CD4-positive, alpha-beta T cell (primary cell): ENCODE measurements at regions not wholly inside any gene's neighbourhood (a gene's known extent, or its start where the extent isn't known, plus 50 kb on each side); places are given as distances from the start of the nearest gene placed in this dataset.

Experiments
- ATAC-seq: fragments of 200-7000 bp; cut with Tn5 transposase; one replicate; pipeline ENCODE4 v1.10.0; 2022; ENCODE audit warnings: mild to moderate bottlenecking; ENCODE audit not compliant: poor library complexity
- CTCF ChIA-PET: fragments of 350-600 bp; sonication (Branson Sonifier 250); formaldehyde crosslinking; loops from one replicate; lab custom pipeline; 2021; ENCODE audit warnings: antibody characterized with exemption, inconsistent platforms; lab: Charles Lee
- POLR2A ChIA-PET: fragments of 350-600 bp; sonication (Branson Sonifier 250); formaldehyde crosslinking; loops from one replicate; lab custom pipeline; 2021; ENCODE audit warnings: antibody characterized with exemption, inconsistent platforms; lab: Charles Lee
- DNase-seq, 14 experiments: peaks; one replicate each; pipeline ENCODE4 v3.0.0-alpha.2; 2013 to 2020; ENCODE audit warnings: mixed read lengths in 2 of 14
- H3K27ac ChIP-seq, 2 donors: one replicate each; pipeline versions ENCODE4 v1.5.1 to v1.7.0; 2013; ENCODE audit warnings: low read length in 2 of 2, low read depth in 1 of 2, mild to moderate bottlenecking in 1 of 2
- H3K27me3 ChIP-seq, 2 experiments: 1 replicate in 1 of 2; 2 replicates in 1 of 2; pipeline versions ENCODE4 v1.6.1 to v1.7.0; 2013; ENCODE audit warnings: low read length in 2 of 2, control low read depth in 1 of 2, mild to moderate bottlenecking in 1 of 2, moderate library complexity in 1 of 2; ENCODE audit not compliant: insufficient read depth in 2 of 2, control insufficient read depth in 1 of 2
- H3K36me3 ChIP-seq: one replicate; pipeline ENCODE4 v1.6.1; 2013; ENCODE audit warnings: low read length, control low read depth; ENCODE audit not compliant: insufficient read depth
- H3K4me1 ChIP-seq: one replicate; pipeline ENCODE4 v1.6.1; 2013; ENCODE audit warnings: low read length, control low read depth; ENCODE audit not compliant: insufficient read depth
- H3K4me3 ChIP-seq: one replicate; pipeline ENCODE4 v1.5.1; 2013; ENCODE audit warnings: mild to moderate bottlenecking, low read length, moderate library complexity
- H3K9me3 ChIP-seq, 2 experiments: 1 replicate in 1 of 2; 2 replicates in 1 of 2; pipeline versions ENCODE4 v1.6.1 to v1.7.0; 2013; ENCODE audit warnings: low read length in 2 of 2, mild to moderate bottlenecking in 2 of 2, control low read depth in 1 of 2, moderate library complexity in 1 of 2; ENCODE audit not compliant: control insufficient read depth in 1 of 2, insufficient read depth in 1 of 2
- H3K27ac Mint-ChIP-seq: one replicate; pipeline ENCODE4 v1.8.0; 2020; ENCODE audit warnings: mixed read lengths
- H3K27me3 Mint-ChIP-seq: one replicate; pipeline ENCODE4 v1.8.0; 2021; ENCODE audit warnings: mixed read lengths
- H3K36me3 Mint-ChIP-seq: one replicate; pipeline ENCODE4 v1.8.0; 2021; ENCODE audit warnings: low read depth, mixed read lengths
- H3K4me1 Mint-ChIP-seq: one replicate; pipeline ENCODE4 v1.8.0; 2021; ENCODE audit warnings: low read depth, mixed read lengths
- H3K4me3 Mint-ChIP-seq: one replicate; pipeline ENCODE4 v1.8.0; 2020; ENCODE audit warnings: mild to moderate bottlenecking, mixed read lengths
- H3K9me3 Mint-ChIP-seq: one replicate; pipeline ENCODE4 v1.8.0; 2020; ENCODE audit warnings: mixed read lengths
- CTCF ChIP-seq: fragments of 200-600 bp; IDR thresholded peaks from one replicate; pipeline ENCODE4 v1.8.0; 2022; ENCODE audit warnings: antibody characterized with exemption, mild to moderate bottlenecking
- intact Hi-C, 2 experiments: fragments of 100-400 bp; cut with DNase I in 1 of 2; cut with micrococcal nuclease in 1 of 2; formaldehyde crosslinking; loops; one replicate each; pipeline versions ENCODE4 v1.15.1 to v1.9.0; 2023 to 2025; cut with DNase I, micrococcal nuclease

DNA sequence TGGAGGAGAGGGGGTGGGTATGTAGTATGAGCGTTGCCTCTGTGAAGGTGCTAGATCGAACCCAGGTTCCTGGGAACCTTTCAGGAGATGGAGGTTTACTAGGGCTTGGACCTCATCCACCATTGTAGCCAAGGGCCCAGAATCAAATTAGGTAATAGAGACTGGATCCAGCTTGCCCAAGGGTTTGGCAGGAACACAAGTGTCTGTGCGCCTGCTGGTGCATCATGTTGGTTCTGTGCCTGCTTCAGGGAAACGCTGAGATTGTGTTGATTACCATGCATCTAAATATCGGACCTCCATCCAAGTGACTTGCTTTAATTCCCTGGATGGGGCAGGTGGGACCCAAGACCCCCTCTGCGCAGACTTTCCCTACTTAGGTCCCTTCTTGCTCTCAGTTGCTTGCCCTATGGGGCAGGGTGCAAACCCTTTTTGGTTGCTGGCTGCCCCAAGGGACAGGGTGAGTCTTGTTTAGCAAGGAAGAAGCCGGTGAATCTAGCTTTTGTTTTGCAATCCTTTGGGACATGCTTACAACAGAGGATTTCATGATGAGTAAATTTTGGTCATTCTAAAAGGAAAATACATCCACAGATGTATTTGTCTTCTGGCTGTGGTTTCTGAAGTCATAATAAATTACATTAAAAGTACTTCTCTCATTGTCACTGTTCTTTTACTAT is 189.8 kb upstream of the PRICKLE1 start:
- Histone ChIP-seq H3K4me3 (no peak overlapping the region), H3K4me1 (no peaks in the 10 kb centered on the region), H3K9me3 (no peaks in the 10 kb centered on the region), H3K27ac (no peak overlapping the region), H3K27me3 (no peaks in the 10 kb centered on the region), H3K36me3 (no peaks in the 10 kb centered on the region)
- intact Hi-C loops, result no loop called here
- H3K27me3 Mint-ChIP-seq, result no peaks in the 10 kb centered on the region
- DNase-seq (no peak), ATAC-seq (no peak)
- POLR2A ChIA-PET, result no interaction called here
- CTCF ChIA-PET, result no interaction called here
- no peak overlapping the region for H3K27ac Mint-ChIP-seq
- no peaks in the 10 kb centered on the region for H3K9me3 Mint-ChIP-seq
- no peaks in the 10 kb centered on the region for H3K4me1 Mint-ChIP-seq
- no peak overlapping the region for H3K4me3 Mint-ChIP-seq
- no peaks in the 10 kb centered on the region for H3K36me3 Mint-ChIP-seq
- no peak for TF ChIP-seq CTCF

DNA sequence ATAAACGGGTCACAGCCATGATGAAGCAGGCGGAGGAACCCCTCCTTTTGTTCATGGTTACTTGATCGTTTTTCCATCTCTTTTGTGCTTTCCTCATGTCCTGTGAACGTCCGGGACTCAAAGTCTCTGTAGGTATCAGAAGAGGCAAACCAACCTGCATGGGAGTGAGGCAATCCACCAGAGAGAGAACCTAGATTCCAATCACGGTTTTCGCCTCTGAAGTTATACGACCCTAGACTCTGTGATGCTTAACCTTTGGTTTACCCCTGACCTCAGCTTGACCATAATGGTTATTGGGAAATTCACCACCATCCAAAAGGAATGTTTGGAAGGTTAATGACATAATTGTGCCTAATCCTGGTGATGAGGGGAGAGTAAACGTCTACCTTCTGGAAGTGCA is 186.8 kb upstream of the PRICKLE1 start:
- no peak for DNase-seq

GRCh38 chr12:42774238-42774637 is 184.7 kb upstream of the PRICKLE1 start:
- H3K9me3 Mint-ChIP-seq, result peaks cover 11% of the 10 kb centered on the region
- Histone ChIP-seq H3K9me3 (peaks cover 3 to 9% of the 10 kb centered on the region in 2 experiments), H3K36me3 (no peaks in the 10 kb centered on the region), H3K4me3 (no peak overlapping the region), H3K4me1 (no peaks in the 10 kb centered on the region), H3K27ac (no peak overlapping the region), H3K27me3 (no peaks in the 10 kb centered on the region)
- H3K36me3 Mint-ChIP-seq, result no peaks in the 10 kb centered on the region
- DNase-seq (no peak), ATAC-seq (no peak)
- no peaks in the 10 kb centered on the region for H3K27me3 Mint-ChIP-seq
- intact Hi-C loops, result no loop called here
- ChIA-PET POLR2A (no interaction called here), CTCF (no interaction called here)
- no peak for TF ChIP-seq CTCF
- H3K4me1 Mint-ChIP-seq, result no peaks in the 10 kb centered on the region
- no peak overlapping the region for H3K4me3 Mint-ChIP-seq
- no peak overlapping the region for H3K27ac Mint-ChIP-seq

More for the DNA sequence above, 186.8 kb upstream of the PRICKLE1 start:
- Histone ChIP-seq H3K9me3 (peaks cover 3 to 9% of the 10 kb centered on the region in 2 experiments), H3K36me3 (no peaks in the 10 kb centered on the region), H3K4me1 (no peaks in the 10 kb centered on the region), H3K27ac (no peak overlapping the region), H3K4me3 (no peak overlapping the region), H3K27me3 (no peaks in the 10 kb centered on the region)
- no peak overlapping the region for H3K4me3 Mint-ChIP-seq
- no peak for ATAC-seq
- TF ChIP-seq CTCF, result no peak
- H3K27me3 Mint-ChIP-seq, result no peaks in the 10 kb centered on the region
- peaks cover 10% of the 10 kb centered on the region for H3K9me3 Mint-ChIP-seq
- H3K27ac Mint-ChIP-seq, result no peak overlapping the region
- no peaks in the 10 kb centered on the region for H3K4me1 Mint-ChIP-seq
- intact Hi-C loops, result no loop called here
- ChIA-PET POLR2A (no interaction called here), CTCF (interaction anchor here (1.1 kb wide), 1 partner anchor 10 kb away, joined by 3 read pairs; no protein-coding TSS in a partner anchor)
- H3K36me3 Mint-ChIP-seq, result no peaks in the 10 kb centered on the region
